ENCODE measurements at regions not wholly inside any gene's neighbourhood (a gene's known extent, or its start where the extent isn't known, plus 50 kb on each side); places are given as distances from the start of the nearest gene placed in this dataset.

DNA sequence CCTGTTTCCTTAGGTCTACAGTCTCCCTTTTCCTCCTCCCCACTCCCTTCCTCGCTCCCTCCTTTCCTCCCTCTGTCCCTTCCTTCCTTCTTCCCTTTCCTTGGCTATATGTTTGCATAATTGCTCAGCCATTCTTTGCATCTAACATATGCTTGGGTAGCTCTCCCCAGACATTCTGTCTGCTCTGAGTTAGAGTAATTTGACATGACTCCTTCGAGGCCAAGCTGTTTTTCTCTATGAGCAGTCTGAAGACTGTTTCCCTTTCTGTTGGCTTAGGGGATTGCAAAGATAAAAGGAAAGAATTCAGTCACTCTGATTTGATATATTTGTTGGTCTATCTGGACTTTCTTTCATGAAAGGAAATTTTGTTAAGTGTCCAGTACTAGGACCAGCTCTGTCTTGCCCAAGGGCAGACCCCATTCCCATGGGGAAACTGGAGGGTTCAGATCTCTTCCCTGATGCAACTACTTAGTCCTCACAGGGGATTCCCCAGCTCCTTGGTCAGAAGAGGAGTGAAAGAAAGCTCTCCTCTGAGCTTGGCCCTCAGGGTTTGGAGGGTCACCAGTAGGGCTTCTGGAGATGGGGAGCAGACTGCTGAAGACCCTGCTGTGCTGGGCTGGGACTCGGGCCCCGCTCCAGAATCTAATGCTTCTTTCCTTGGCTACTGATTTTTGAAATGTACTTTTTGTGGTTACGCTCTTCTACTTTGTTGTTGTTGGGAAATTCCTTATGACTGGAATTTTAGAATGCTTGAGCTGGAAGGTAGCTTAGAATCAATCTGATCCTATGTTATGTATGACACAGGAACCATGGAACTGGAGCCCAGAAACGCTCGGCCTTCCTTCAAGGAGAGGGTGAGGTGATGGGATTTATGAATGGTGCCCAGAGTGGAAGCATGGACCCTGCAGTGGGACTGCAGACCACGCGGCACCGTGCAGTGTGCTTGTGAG, 63.7 kb upstream of the SLC22A23 start:
- Mint-ChIP-seq H3K9me3 (no peaks in the 10 kb centered on the region), H3K36me3 (ENCODE audit: low read depth) (peaks cover 5% of the 10 kb centered on the region), H3K27ac (no peak overlapping the region), H3K4me3 (no peak overlapping the region), H3K4me1 (ENCODE audit: low read depth) (peaks cover 78% of the 10 kb centered on the region), H3K27me3 (ENCODE audit: insufficient read depth) (peaks cover 3% of the 10 kb centered on the region)
- no peak for DNase-seq
- TF ChIP-seq, protein P1, sequence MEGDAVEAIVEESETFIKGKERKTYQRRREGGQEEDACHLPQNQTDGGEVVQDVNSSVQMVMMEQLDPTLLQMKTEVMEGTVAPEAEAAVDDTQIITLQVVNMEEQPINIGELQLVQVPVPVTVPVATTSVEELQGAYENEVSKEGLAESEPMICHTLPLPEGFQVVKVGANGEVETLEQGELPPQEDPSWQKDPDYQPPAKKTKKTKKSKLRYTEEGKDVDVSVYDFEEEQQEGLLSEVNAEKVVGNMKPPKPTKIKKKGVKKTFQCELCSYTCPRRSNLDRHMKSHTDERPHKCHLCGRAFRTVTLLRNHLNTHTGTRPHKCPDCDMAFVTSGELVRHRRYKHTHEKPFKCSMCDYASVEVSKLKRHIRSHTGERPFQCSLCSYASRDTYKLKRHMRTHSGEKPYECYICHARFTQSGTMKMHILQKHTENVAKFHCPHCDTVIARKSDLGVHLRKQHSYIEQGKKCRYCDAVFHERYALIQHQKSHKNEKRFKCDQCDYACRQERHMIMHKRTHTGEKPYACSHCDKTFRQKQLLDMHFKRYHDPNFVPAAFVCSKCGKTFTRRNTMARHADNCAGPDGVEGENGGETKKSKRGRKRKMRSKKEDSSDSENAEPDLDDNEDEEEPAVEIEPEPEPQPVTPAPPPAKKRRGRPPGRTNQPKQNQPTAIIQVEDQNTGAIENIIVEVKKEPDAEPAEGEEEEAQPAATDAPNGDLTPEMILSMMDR (IDR thresholded peaks at IDR 0.05), result no peak

DNA sequence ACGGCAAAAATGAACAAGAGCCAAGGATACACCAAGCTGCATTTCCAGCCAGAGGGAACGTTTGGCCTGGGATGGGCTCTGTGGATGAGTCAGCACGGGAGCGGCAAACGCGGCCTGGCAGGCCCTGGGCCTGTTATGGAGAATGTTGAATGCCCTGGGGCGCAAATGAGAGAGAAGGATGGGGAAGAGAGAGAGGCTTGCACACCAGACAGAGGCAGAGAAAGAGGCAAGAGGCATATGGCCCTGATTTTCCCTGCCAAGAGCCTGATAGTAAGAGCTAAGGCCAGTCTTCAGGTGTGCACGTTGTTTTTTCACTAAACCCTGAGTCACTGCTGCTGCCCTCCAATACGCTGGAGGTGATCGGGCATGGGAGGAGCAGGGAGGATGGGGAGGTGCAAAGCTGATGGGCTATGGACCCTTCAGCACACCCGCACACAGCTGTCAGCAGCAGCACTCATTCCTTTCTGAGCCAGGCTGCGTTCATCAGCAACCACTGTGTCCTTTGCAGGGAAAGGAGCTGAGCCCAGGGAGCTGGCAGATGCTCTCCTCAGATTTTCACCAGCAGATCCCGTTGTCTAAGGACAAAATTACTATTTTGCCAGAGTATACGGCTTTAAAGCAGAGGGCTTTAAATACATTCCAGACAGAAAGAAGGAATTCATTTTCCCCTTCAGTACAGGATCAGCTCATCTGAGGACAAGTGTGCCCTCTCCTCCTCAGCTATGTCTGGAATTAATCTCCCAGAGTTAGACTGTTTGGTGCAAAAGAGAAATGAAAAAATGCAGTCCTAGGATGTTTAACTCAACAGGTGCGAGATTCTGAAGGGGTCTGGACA, 61.7 kb upstream of the SLC22A23 start:
- H3K27ac Mint-ChIP-seq, result peak overlapping the region; percentile 80

DNA sequence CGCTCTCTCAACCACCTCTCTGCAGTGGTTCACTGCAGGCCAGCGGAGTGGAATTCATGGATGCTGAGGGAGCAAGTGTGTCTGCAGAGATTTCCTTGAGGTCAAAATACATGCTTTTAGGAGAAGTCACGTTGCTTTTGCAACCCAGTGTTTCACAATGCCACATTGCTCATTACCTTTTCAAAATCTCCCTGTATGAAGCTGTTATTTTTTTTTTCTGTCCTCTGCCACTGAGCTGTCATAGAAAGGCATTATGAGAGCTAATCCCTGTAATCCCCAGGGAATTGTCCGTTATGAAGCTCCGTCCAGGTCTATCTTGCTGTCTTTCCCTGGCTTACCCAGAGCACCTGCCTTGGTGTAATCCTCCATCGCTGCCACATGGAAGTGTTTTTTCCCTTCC, 60.5 kb upstream of the SLC22A23 start:
- Mint-ChIP-seq H3K27me3 (ENCODE audit: insufficient read depth) (peaks cover 10% of the 10 kb centered on the region), H3K4me1 (ENCODE audit: low read depth) (peaks cover 53% of the 10 kb centered on the region), H3K27ac (peak overlapping the region; percentile 80), H3K36me3 (ENCODE audit: low read depth) (peaks cover 5% of the 10 kb centered on the region), H3K4me3 (peak overlapping the region; percentile 58), H3K9me3 (no peaks in the 10 kb centered on the region)
- TF ChIP-seq, protein P1 (IDR thresholded peaks at IDR 0.05), result no peak
- peak; percentile 89 for DNase-seq

More for the DNA sequence above, 61.7 kb upstream of the SLC22A23 start:
- peaks cover 65% of the 10 kb centered on the region for H3K4me1 Mint-ChIP-seq (ENCODE audit: low read depth)
- H3K27me3 Mint-ChIP-seq (ENCODE audit: insufficient read depth), result peaks cover 8% of the 10 kb centered on the region
- peaks cover 5% of the 10 kb centered on the region for H3K36me3 Mint-ChIP-seq (ENCODE audit: low read depth)
- peak; percentile 93 for DNase-seq
- peak overlapping the region; percentile 63 for H3K4me3 Mint-ChIP-seq
- no peaks in the 10 kb centered on the region for H3K9me3 Mint-ChIP-seq
- TF ChIP-seq, protein P1 (IDR thresholded peaks at IDR 0.05), result no peak

DNA sequence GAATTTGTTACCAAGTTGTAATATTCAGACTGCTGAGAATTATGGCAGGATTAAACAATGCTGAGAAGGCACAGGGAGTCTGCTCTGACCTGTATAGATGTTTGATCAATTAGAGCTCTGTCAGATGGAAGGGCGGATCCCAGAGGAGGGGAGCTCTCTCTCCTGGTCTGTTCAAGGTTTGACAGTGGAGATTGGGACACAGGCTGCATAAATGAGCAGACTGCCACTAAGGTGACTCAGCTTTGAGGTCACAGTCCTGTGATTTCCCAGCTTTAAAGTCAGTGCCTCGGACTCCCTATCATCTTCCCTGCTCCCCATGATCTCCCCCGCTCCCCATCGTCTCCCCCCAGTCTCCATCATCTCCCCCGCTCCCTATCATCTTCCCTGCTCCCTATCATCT, 59.2 kb upstream of the SLC22A23 start:
- Mint-ChIP-seq H3K4me1 (ENCODE audit: low read depth) (peaks cover 40% of the 10 kb centered on the region), H3K36me3 (ENCODE audit: low read depth) (peaks cover 5% of the 10 kb centered on the region), H3K9me3 (no peaks in the 10 kb centered on the region), H3K27me3 (ENCODE audit: insufficient read depth) (peaks cover 14% of the 10 kb centered on the region), H3K27ac (no peak overlapping the region), H3K4me3 (no peak overlapping the region)
- peak; percentile 18 for DNase-seq
- TF ChIP-seq, protein P1 (IDR thresholded peaks at IDR 0.05), result no peak

DNA sequence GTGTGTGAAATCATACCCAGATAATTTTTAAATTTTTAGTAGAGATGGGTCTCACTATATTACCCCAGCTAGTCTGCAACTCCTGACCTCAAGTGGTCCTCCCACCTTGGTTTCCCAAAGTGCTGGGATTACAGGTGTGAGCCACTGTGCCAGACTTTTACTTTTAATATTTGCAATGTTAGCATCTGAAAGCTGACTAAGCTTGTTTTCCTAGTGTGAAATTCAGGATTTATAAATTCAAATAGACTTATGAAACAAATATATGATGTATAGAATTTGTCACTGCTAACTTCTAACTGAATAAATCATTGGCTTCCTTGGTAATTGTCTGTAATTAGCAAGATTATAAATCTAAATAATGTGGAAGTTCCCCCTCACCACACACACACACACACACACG, 58.8 kb upstream of the SLC22A23 start:
- Mint-ChIP-seq H3K4me3 (no peak overlapping the region), H3K27ac (no peak overlapping the region), H3K9me3 (no peaks in the 10 kb centered on the region), H3K27me3 (ENCODE audit: insufficient read depth) (peaks cover 18% of the 10 kb centered on the region), H3K36me3 (ENCODE audit: low read depth) (peaks cover 5% of the 10 kb centered on the region), H3K4me1 (ENCODE audit: low read depth) (peaks cover 36% of the 10 kb centered on the region)
- no peak for DNase-seq
- TF ChIP-seq, protein P1 (IDR thresholded peaks at IDR 0.05), result no peak
